SK-N-SH (cell line): ENCODE measurements at regions not wholly inside any gene's neighbourhood (a gene's known extent, or its start where the extent isn't known, plus 50 kb on each side); places are given as distances from the start of the nearest gene placed in this dataset.

Experiments
- CTCF ChIA-PET: fragments of 300-600, 350-600 bp; formaldehyde crosslinking; extraction: SDS; loops from one replicate; lab custom pipeline; 2021; lab: Yijun Ruan, JAX
- POLR2A ChIA-PET: fragments of 350-600 bp; sonication (Branson Sonifier 250); formaldehyde crosslinking; extraction: SDS; loops from one replicate; lab custom pipeline; 2020; ENCODE audit warnings: antibody characterized with exemption, inconsistent platforms; lab: Yijun Ruan, JAX
- DNase-seq: peaks from one replicate; pipeline ENCODE4 v3.0.0; 2012
- H2AFZ ChIP-seq: fragments of 200-600 bp; sonication (generic); 2 replicates; pipeline ENCODE4 v1.8.1; 2016; ENCODE audit warnings: antibody characterized with exemption, mild to moderate bottlenecking, low read depth
- H3F3A ChIP-seq: fragments of 200-600 bp; sonication (generic); replicated peaks from 2 replicates; pipeline ENCODE3; 2016; ENCODE audit warnings: antibody characterized with exemption, mild to moderate bottlenecking; ENCODE audit not compliant: insufficient read depth
- H3K27ac ChIP-seq, 2 experiments: fragments of 200-500 bp in 1 of 2; fragments of 200-600 bp in 1 of 2; sonication (Bioruptor generic) in 1 of 2; sonication (generic), shearing (Covaris generic) in 1 of 2; 2 replicates each; pipeline versions ENCODE4 v1.5.1 to v1.6.1; 2014 to 2016; ENCODE audit warnings: low read depth in 2 of 2, inconsistent platforms in 1 of 2, low read length in 1 of 2, mild to moderate bottlenecking in 1 of 2, mixed read lengths in 1 of 2
- H3K27me3 ChIP-seq: fragments of 200-600 bp; sonication (generic), shearing (Covaris generic); 2 replicates; pipeline ENCODE4 v1.6.1; 2016; ENCODE audit warnings: mixed run types; ENCODE audit not compliant: insufficient read depth
- H3K36me3 ChIP-seq, 2 experiments: fragments of 200-500 bp in 1 of 2; fragments of 200-600 bp in 1 of 2; sonication (Bioruptor generic) in 1 of 2; sonication (generic) in 1 of 2; replicated peaks in 1 of 2; 2 replicates each; pipeline versions ENCODE3 to v1.5.1; 2014 to 2016; ENCODE audit warnings: low read length in 1 of 2, mild to moderate bottlenecking in 1 of 2; ENCODE audit not compliant: insufficient read depth in 2 of 2, control insufficient read depth in 1 of 2
- H3K4me1 ChIP-seq, 2 experiments: fragments of 200-500 bp in 1 of 2; fragments of 200-600 bp in 1 of 2; sonication (Bioruptor generic) in 1 of 2; sonication (generic), shearing (Covaris generic) in 1 of 2; 2 replicates each; pipeline versions ENCODE4 v1.5.1 to v1.6.1; 2014 to 2016; ENCODE audit warnings: low read depth in 1 of 2, low read length in 1 of 2, mixed run types in 1 of 2; ENCODE audit not compliant: insufficient read depth in 2 of 2, control insufficient read depth in 1 of 2
- H3K4me2 ChIP-seq: fragments of 200-600 bp; sonication (generic), shearing (Covaris generic); 2 replicates; pipeline ENCODE4 v1.6.1; 2017; ENCODE audit warnings: mixed run types
- H3K4me3 ChIP-seq, 2 experiments: fragments of 200-500 bp in 1 of 2; fragments of 200-600 bp in 1 of 2; sonication (Bioruptor generic) in 1 of 2; sonication (generic), shearing (Covaris generic) in 1 of 2; 2 replicates each; pipeline versions ENCODE4 v1.5.1 to v1.8.1; 2014 to 2016; ENCODE audit warnings: low read depth in 2 of 2, inconsistent platforms in 1 of 2, low read length in 1 of 2, mild to moderate bottlenecking in 1 of 2, mixed read lengths in 1 of 2, moderate library complexity in 1 of 2
- H3K79me2 ChIP-seq: fragments of 200-600 bp; sonication (generic); 2 replicates; pipeline ENCODE4 v1.8.1; 2017; ENCODE audit warnings: mild to moderate bottlenecking; ENCODE audit not compliant: insufficient read depth
- H3K9ac ChIP-seq: fragments of 200-600 bp; sonication (generic); 2 replicates; pipeline ENCODE4 v1.6.1; 2017; ENCODE audit warnings: mixed run types
- H3K9me2 ChIP-seq: fragments of 200-600 bp; sonication (generic); 2 replicates; pipeline ENCODE4 v1.6.1; 2017; ENCODE audit warnings: mixed run types
- H3K9me3 ChIP-seq: fragments of 200-600 bp; sonication (generic); 2 replicates; pipeline ENCODE4 v1.6.1; 2017; ENCODE audit warnings: mixed run types, mild to moderate bottlenecking, moderate library complexity
- H4K20me1 ChIP-seq: fragments of 200-600 bp; sonication (generic); 2 replicates; pipeline ENCODE4 v1.6.1; 2017; ENCODE audit warnings: mild to moderate bottlenecking, mixed run types; ENCODE audit not compliant: insufficient read depth
- CHD2 ChIP-seq: fragments of 150-350 bp; IDR thresholded peaks from 2 replicates; pipeline ENCODE4 v1.6.1; 2018; ENCODE audit warnings: low read length; ENCODE audit not compliant: partially characterized antibody
- FOXJ3 ChIP-seq: sonication (generic); formaldehyde crosslinking; IDR thresholded peaks from 2 replicates; pipeline ENCODE4 v1.5.1; 2020; ENCODE audit warnings: mild to moderate bottlenecking, missing genetic modification reagents
- FOXM1 ChIP-seq: IDR thresholded peaks from 2 replicates; pipeline ENCODE4 v1.4.0; 2012; ENCODE audit warnings: low read depth, mild to moderate bottlenecking
- GABPA ChIP-seq: IDR thresholded peaks from 2 replicates; pipeline ENCODE4 v1.4.0; 2012; ENCODE audit warnings: low read depth, mild to moderate bottlenecking
- GATA2 ChIP-seq: sonication (generic); formaldehyde crosslinking; IDR thresholded peaks from 2 replicates; pipeline ENCODE4 v1.5.0; 2020; ENCODE audit warnings: mild to moderate bottlenecking, missing genetic modification reagents
- JUND ChIP-seq: IDR thresholded peaks from 2 replicates; pipeline ENCODE4 v1.4.0; 2012
- MEF2A ChIP-seq: IDR thresholded peaks from 2 replicates; pipeline ENCODE4 v1.4.0; 2012; ENCODE audit warnings: low read depth, borderline replicate concordance
- MXI1 ChIP-seq: IDR thresholded peaks from 2 replicates; pipeline ENCODE4 v1.6.1; 2012; ENCODE audit warnings: mild to moderate bottlenecking, low read depth, low read length, improper control_type of control experiment
- NFIC ChIP-seq: IDR thresholded peaks from 2 replicates; pipeline ENCODE4 v1.4.0; 2012; ENCODE audit warnings: borderline replicate concordance
- POLR2AphosphoS5 ChIP-seq: IDR thresholded peaks from 2 replicates; pipeline ENCODE4 v1.6.1; 2012; ENCODE audit warnings: low read depth, low read length
- RCOR1 ChIP-seq: fragments of 150-350 bp; IDR thresholded peaks from 2 replicates; pipeline ENCODE4 v1.6.1; 2017; ENCODE audit warnings: antibody characterized with exemption, low read length
- SIN3A ChIP-seq: IDR thresholded peaks from 2 replicates; pipeline ENCODE4 v1.6.1; 2012; ENCODE audit warnings: low read depth, mild to moderate bottlenecking, low read length, moderate library complexity, borderline replicate concordance
- YY1 ChIP-seq: IDR thresholded peaks from 2 replicates; pipeline ENCODE4 v1.4.0; 2012; ENCODE audit warnings: low read depth, mild to moderate bottlenecking
- WGBS: methylation state at CpG from one replicate; pipeline ENCODE4 v1.1.6; 2017; ENCODE audit warnings: low lambda C conversion rate; 5-methylcytosine and 5-hydroxymethylcytosine counted together
- TF ChIP-seq, protein P1 (sequence below): IDR thresholded peaks from 2 replicates; pipeline ENCODE4 v1.4.0; 2012; ENCODE audit warnings: low read depth, borderline replicate concordance
- TF ChIP-seq, protein P2 (sequence below): fragments of 150-350 bp; IDR thresholded peaks from 2 replicates; pipeline ENCODE4 v1.6.1; 2017; ENCODE audit warnings: antibody characterized with exemption, low read length, low read depth, borderline replicate concordance
- TF ChIP-seq, protein P3 (sequence below): IDR thresholded peaks from 2 replicates; pipeline ENCODE4 v1.4.0; 2012; ENCODE audit warnings: low read depth

DNA sequence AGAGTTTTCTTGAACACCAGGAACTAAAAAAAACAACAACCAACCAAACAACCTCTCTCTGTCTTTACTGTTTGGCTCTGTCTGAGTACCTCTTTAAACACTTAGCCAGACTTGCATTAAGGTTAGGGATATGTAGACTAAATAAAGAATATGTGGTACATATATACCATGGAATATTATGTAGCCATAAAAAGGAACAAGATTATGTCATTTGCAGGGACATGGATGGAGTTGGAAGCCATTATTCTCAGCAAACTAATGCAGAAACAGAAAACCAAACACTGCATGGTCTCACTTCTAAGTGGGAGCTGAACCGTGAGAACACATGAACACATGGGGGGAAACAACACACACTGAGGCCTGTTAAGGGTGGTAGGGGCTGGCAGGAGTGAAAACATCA is 116.0 kb upstream of the ANTXRL start:
- Histone ChIP-seq H3K27me3 (no peaks in the 10 kb centered on the region), H4K20me1 (no peaks in the 10 kb centered on the region), H3K9me3 (peaks cover 11% of the 10 kb centered on the region), H3K27ac (no peak overlapping the region), H3F3A (no peaks in the 10 kb centered on the region), H2AFZ (no peak overlapping the region), H3K79me2 (no peaks in the 10 kb centered on the region), H3K9ac (no peak overlapping the region), H3K9me2 (peaks cover 4% of the 10 kb centered on the region; the same call in 1 of the 2 replicates), H3K4me3 (no peak overlapping the region), H3K4me1 (no peaks in the 10 kb centered on the region; a peak in 1 of 4 replicates), H3K36me3 (no peaks in the 10 kb centered on the region), H3K4me2 (no peak overlapping the region)
- WGBS, result 32% methylated on average over 1 of the region's 1 CpG
- DNase-seq, result no peak
- CTCF ChIA-PET, result no interaction called here
- TF ChIP-seq SIN3A, result no peak
- TF ChIP-seq NFIC, result no peak
- no peak for TF ChIP-seq JUND
- TF ChIP-seq FOXJ3 (CRISPR knock-in tag), result no peak
- TF ChIP-seq MEF2A, result no peak
- no peak for TF ChIP-seq GABPA
- TF ChIP-seq, protein P1, sequence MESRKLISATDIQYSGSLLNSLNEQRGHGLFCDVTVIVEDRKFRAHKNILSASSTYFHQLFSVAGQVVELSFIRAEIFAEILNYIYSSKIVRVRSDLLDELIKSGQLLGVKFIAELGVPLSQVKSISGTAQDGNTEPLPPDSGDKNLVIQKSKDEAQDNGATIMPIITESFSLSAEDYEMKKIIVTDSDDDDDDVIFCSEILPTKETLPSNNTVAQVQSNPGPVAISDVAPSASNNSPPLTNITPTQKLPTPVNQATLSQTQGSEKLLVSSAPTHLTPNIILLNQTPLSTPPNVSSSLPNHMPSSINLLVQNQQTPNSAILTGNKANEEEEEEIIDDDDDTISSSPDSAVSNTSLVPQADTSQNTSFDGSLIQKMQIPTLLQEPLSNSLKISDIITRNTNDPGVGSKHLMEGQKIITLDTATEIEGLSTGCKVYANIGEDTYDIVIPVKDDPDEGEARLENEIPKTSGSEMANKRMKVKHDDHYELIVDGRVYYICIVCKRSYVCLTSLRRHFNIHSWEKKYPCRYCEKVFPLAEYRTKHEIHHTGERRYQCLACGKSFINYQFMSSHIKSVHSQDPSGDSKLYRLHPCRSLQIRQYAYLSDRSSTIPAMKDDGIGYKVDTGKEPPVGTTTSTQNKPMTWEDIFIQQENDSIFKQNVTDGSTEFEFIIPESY, result no peak
- POLR2A ChIA-PET, result no interaction called here

DNA sequence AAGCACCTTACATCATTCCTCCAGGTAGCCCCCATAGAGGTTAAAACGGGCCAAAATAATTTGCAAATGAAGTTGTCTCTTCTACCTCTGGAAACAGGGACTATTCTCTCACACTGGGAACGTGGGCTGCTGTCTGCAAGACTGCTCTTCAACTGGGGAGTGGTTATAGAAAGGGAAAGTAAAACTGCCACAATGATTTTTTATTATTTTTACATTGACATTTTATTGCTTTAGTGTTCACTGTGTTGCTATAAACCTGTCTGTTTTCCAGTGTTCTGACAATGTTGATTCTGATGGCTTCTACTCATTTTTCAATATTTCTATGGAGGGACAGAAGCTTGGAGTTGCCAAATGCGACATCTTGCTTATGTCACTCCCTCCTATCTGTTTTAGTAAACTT is 115.1 kb upstream of the ANTXRL start:
- Histone ChIP-seq H2AFZ (no peak overlapping the region), H3K27me3 (no peaks in the 10 kb centered on the region)

More for the DNA sequence above, 115.1 kb upstream of the ANTXRL start:
- 15% methylated on average over 3 of the region's 3 CpGs for WGBS
- peaks cover 4% of the 10 kb centered on the region; the same call in 1 of the 2 replicates for H3K9me2 ChIP-seq
- H3K36me3 ChIP-seq, result no peaks in the 10 kb centered on the region
- ChIA-PET POLR2A (no interaction called here), CTCF (no interaction called here)
- no peak overlapping the region for H3K4me2 ChIP-seq
- H3K79me2 ChIP-seq, result no peaks in the 10 kb centered on the region
- H3K4me3 ChIP-seq, result no peak overlapping the region
- TF ChIP-seq RCOR1 (no peak), YY1 (no peak), NFIC (no peak), MXI1 (no peak), FOXM1 (no peak), CHD2 (no peak), GATA2 (no peak), FOXJ3 (CRISPR knock-in tag) (no peak), POLR2AphosphoS5 (no peak)
- TF ChIP-seq, protein P2, sequence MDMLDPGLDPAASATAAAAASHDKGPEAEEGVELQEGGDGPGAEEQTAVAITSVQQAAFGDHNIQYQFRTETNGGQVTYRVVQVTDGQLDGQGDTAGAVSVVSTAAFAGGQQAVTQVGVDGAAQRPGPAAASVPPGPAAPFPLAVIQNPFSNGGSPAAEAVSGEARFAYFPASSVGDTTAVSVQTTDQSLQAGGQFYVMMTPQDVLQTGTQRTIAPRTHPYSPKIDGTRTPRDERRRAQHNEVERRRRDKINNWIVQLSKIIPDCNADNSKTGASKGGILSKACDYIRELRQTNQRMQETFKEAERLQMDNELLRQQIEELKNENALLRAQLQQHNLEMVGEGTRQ, result no peak
- TF ChIP-seq, protein P3, sequence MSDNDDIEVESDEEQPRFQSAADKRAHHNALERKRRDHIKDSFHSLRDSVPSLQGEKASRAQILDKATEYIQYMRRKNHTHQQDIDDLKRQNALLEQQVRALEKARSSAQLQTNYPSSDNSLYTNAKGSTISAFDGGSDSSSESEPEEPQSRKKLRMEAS, result no peak
- TF ChIP-seq, protein P1, result no peak
- DNase-seq, result no peak
- H3K4me1 ChIP-seq, result no peaks in the 10 kb centered on the region; a peak in 1 of 4 replicates
- no peaks in the 10 kb centered on the region for H4K20me1 ChIP-seq
- H3K9ac ChIP-seq, result no peak overlapping the region
- no peaks in the 10 kb centered on the region for H3F3A ChIP-seq
- H3K27ac ChIP-seq, result no peak overlapping the region
- H3K9me3 ChIP-seq, result peaks cover 11% of the 10 kb centered on the region
